Activated naive CD4-positive, alpha-beta T cell treated with anti-CD3 and anti-CD28 coated beads, Interleukin-2, amount 50 U/mL, for 16 hours (primary cell): ENCODE measurements at regions not wholly inside any gene's neighbourhood (a gene's known extent, or its start where the extent isn't known, plus 50 kb on each side); places are given as distances from the start of the nearest gene placed in this dataset.
"Not testable (repeated sequence)": the region's sequence is repeated elsewhere in the genome, so short reads cannot be mapped to it uniquely, and the experiment has no call there.

Experiments
- DNase-seq: peaks from one replicate; pipeline ENCODE4 v3.0.0-alpha.2; 2020

- DNase-seq, result no peak
Measured at GRCh38 chr3:110974902-110975301, 96.7 kb upstream of the NECTIN3 start.

GRCh38 chr3:110984456-110985250 is 87.0 kb upstream of the NECTIN3 start:
- no peak for DNase-seq

DNA sequence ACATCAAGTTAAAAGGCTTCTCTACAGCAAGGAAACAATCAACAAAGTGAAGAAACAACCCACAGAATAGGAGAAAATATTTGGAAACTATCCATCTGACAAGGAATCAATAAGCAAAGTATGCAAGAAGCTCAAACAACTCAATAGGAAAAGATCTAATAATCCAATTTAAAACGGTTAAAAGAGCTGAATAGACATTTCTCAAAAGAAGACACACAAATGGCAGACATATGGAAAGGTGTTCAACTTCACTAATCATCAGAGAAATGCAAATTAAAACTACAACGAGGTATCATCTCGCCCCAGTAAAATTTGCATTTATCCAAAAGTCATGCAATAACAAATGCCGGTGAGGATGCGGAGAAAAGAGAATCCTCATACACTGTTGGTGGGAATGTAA is 82.2 kb upstream of the NECTIN3 start:
- no peak for DNase-seq

- DNase-seq, result no peak
Measured at GRCh38 chr3:110995461-110996231, 76.0 kb upstream of the NECTIN3 start.

- not testable (repeated sequence) for DNase-seq
Measured at GRCh38 chr3:110998766-110999165, 72.8 kb upstream of the NECTIN3 start.

DNA sequence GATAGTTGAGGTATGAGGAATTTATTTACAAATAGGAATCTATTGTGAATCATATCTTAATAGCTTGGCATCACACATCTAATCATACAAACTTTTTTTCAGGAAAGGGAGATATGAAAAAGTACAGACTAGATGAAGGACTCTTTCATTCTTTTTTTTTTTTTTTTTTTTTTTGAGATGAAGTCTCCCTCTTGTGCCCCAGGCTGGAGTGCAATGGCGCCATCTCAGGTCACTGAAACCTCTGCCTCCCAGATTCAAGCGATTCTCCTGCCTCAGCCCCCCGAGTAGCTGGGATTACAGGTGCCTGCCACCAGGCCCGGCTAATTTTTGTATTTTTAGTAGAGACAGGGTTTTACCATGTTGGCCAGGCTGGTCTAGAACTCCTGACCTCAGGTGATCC is 65.1 kb upstream of the NECTIN3 start:
- DNase-seq, result not testable (repeated sequence)

- no peak for DNase-seq
Measured at GRCh38 chr3:111012388-111013248, 59.0 kb upstream of the NECTIN3 start.
